ENCODE measurements at regions not wholly inside any gene's neighbourhood (a gene's known extent, or its start where the extent isn't known, plus 50 kb on each side); places are given as distances from the start of the nearest gene placed in this dataset.
"Not testable (repeated sequence)": the region's sequence is repeated elsewhere in the genome, so short reads cannot be mapped to it uniquely, and the experiment has no call there.

DNA sequence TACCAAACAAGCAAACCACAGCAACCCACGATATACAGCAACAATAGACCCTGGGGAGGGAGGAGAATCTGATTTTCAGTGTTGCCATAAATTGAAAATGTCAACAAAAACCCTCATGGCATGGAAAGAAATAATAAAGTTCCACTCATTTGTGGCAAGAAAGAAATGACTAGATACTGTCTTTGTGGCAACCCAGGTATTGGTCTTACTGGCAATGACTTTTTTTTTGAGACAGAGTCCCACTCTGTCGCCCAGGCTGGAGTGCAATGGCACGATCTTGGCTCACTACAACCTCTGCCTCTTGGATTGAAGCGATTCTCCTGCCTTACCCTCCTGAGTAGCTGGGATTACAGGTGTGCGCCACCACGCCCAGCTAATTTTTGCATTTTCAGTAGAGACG is 204.0 kb downstream of the NPIPA7 start:
- 92% methylated on average over 7 of the region's 7 CpGs; no CpG with 5 or more reads in 1 of the 2 experiments for WGBS, 2 experiments (ENCODE audit: extremely low coverage in 1 of 2, insufficient coverage in 1 of 2, insufficient read length in 1 of 2, insufficient replicate concordance in 2 of 2, low coverage in 1 of 2, low lambda C conversion rate in 2 of 2, missing lambda C conversion rate in 1 of 2)
- H3K4me3 ChIP-seq (ENCODE audit: extremely low read depth in 1 of 4, insufficient read depth in 2 of 4, low read depth in 3 of 4, low read length in 4 of 4); H3K56ac ChIP-seq (replicated peaks; ENCODE audit: insufficient read length, low read depth, low read length); H3K79me1 ChIP-seq (ENCODE audit: low read depth, low read length); H3K4me2 ChIP-seq (ENCODE audit: insufficient read depth in 1 of 2, low read depth in 2 of 2, low read length in 2 of 2); H4K5ac ChIP-seq (ENCODE audit: insufficient read length, low read depth, low read length); H4K20me1 ChIP-seq (replicated peaks in 1 of 2; ENCODE audit: control insufficient read depth in 1 of 2, insufficient read depth in 2 of 2, low read length in 2 of 2); H4K8ac ChIP-seq (ENCODE audit: extremely low read depth, insufficient read depth, low read length); H2BK20ac ChIP-seq (ENCODE audit: low read length); H2BK120ac ChIP-seq (replicated peaks; ENCODE audit: low read depth, low read length); H2AK5ac ChIP-seq (ENCODE audit: low read depth, low read length); H2BK5ac ChIP-seq (ENCODE audit: low read depth, low read length); H3K36me3 ChIP-seq (ENCODE audit: control insufficient read depth in 2 of 4, insufficient read depth in 4 of 4, low read length in 3 of 4); H2BK15ac ChIP-seq (ENCODE audit: low read length); H2BK12ac ChIP-seq (ENCODE audit: low read depth, low read length); H3K14ac ChIP-seq (ENCODE audit: insufficient read length); H3K23me2 ChIP-seq (ENCODE audit: low read depth, low read length); CTCF ChIA-PET (ENCODE audit: partially characterized antibody); H2AFZ ChIP-seq (ENCODE audit: low read length); FAIRE-seq; H3K79me2 ChIP-seq (ENCODE audit: control insufficient read depth in 1 of 2, insufficient read depth in 2 of 2, low read length in 2 of 2); H3K4me1 ChIP-seq (replicated peaks in 1 of 4; ENCODE audit: control insufficient read depth in 3 of 4, insufficient read depth in 4 of 4, low read length in 3 of 4); H3K9ac ChIP-seq (replicated peaks in 1 of 4; ENCODE audit: extremely low read depth in 1 of 4, low read depth in 3 of 4, low read length in 3 of 4); H3K27me3 ChIP-seq (replicated peaks in 1 of 4; ENCODE audit: control insufficient read depth in 3 of 4, extremely low read depth in 1 of 4, insufficient read depth in 3 of 4, low read length in 3 of 4); H3K27ac ChIP-seq (ENCODE audit: low read depth, low read length); DNase-seq (ENCODE audit: low read depth in 1 of 2, low spot score in 2 of 2); POLR2A ChIA-PET (ENCODE audit: partially characterized antibody); H3K23ac ChIP-seq (ENCODE audit: insufficient read length); H3K18ac ChIP-seq (ENCODE audit: extremely low read depth, low read length); H3K4ac ChIP-seq (replicated peaks; ENCODE audit: insufficient read length, low read depth, low read length); H4K91ac ChIP-seq (replicated peaks; ENCODE audit: insufficient read length, low read length); H3K9me3 ChIP-seq (ENCODE audit: insufficient read depth in 2 of 2, low read depth in 1 of 2, low read length in 1 of 2): not testable (repeated sequence)

DNA sequence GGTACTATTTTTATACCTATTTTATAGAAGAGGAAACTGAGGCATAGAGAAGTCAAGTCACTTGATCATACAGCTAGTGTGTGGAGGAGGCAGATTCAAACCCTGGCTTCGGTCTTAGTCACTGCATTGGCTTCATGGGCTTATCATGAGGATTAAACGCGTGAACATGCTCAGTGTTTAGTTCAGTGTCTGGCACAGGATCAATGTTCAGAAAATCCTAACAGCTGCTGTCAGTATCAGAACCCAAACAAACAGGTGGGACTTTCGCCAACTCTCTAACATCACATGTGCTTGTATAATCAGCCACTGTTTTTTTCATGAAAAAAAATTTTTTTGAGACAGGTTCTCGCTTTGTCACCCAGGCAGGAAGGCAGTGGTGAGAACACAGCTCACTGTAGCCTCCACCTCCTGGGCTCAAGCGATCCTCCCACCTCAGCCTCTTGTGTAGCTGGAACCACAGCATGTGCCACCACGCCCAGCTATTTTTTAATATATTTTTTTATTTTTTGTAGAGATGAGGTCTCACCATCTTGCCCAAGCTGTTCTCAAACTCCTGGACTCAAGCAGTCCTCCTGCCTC is 207.2 kb downstream of the NPIPA7 start:
- CTCF ChIA-PET (ENCODE audit: partially characterized antibody); H4K20me1 ChIP-seq (replicated peaks in 1 of 2; ENCODE audit: control insufficient read depth in 1 of 2, insufficient read depth in 2 of 2, low read length in 2 of 2); H4K5ac ChIP-seq (ENCODE audit: insufficient read length, low read depth, low read length); H3K14ac ChIP-seq (ENCODE audit: insufficient read length); H3K36me3 ChIP-seq (ENCODE audit: control insufficient read depth in 2 of 4, insufficient read depth in 4 of 4, low read length in 3 of 4); H3K18ac ChIP-seq (ENCODE audit: extremely low read depth, low read length); H2AK5ac ChIP-seq (ENCODE audit: low read depth, low read length); H2BK20ac ChIP-seq (ENCODE audit: low read length); H4K91ac ChIP-seq (replicated peaks; ENCODE audit: insufficient read length, low read length); H3K23me2 ChIP-seq (ENCODE audit: low read depth, low read length); H3K56ac ChIP-seq (replicated peaks; ENCODE audit: insufficient read length, low read depth, low read length); H3K9ac ChIP-seq (replicated peaks in 1 of 4; ENCODE audit: extremely low read depth in 1 of 4, low read depth in 3 of 4, low read length in 3 of 4); H2BK120ac ChIP-seq (replicated peaks; ENCODE audit: low read depth, low read length); H3K23ac ChIP-seq (ENCODE audit: insufficient read length); H3K27ac ChIP-seq (ENCODE audit: low read depth, low read length); FAIRE-seq; H3K9me3 ChIP-seq (ENCODE audit: insufficient read depth in 2 of 2, low read depth in 1 of 2, low read length in 1 of 2); H3K4me3 ChIP-seq (ENCODE audit: extremely low read depth in 1 of 4, insufficient read depth in 2 of 4, low read depth in 3 of 4, low read length in 4 of 4); H3K79me1 ChIP-seq (ENCODE audit: low read depth, low read length); H3K4me2 ChIP-seq (ENCODE audit: insufficient read depth in 1 of 2, low read depth in 2 of 2, low read length in 2 of 2); POLR2A ChIA-PET (ENCODE audit: partially characterized antibody); H3K4me1 ChIP-seq (replicated peaks in 1 of 4; ENCODE audit: control insufficient read depth in 3 of 4, insufficient read depth in 4 of 4, low read length in 3 of 4); H3K27me3 ChIP-seq (replicated peaks in 1 of 4; ENCODE audit: control insufficient read depth in 3 of 4, extremely low read depth in 1 of 4, insufficient read depth in 3 of 4, low read length in 3 of 4); H2BK5ac ChIP-seq (ENCODE audit: low read depth, low read length); DNase-seq (ENCODE audit: low read depth in 1 of 2, low spot score in 2 of 2); H2AFZ ChIP-seq (ENCODE audit: low read length); H3K4ac ChIP-seq (replicated peaks; ENCODE audit: insufficient read length, low read depth, low read length); H4K8ac ChIP-seq (ENCODE audit: extremely low read depth, insufficient read depth, low read length); H3K79me2 ChIP-seq (ENCODE audit: control insufficient read depth in 1 of 2, insufficient read depth in 2 of 2, low read length in 2 of 2); H2BK15ac ChIP-seq (ENCODE audit: low read length); H2BK12ac ChIP-seq (ENCODE audit: low read depth, low read length): not testable (repeated sequence)
- WGBS, 2 experiments (ENCODE audit: extremely low coverage in 1 of 2, insufficient coverage in 1 of 2, insufficient read length in 1 of 2, insufficient replicate concordance in 2 of 2, low coverage in 1 of 2, low lambda C conversion rate in 2 of 2, missing lambda C conversion rate in 1 of 2): 92% methylated on average over 6 of the region's 7 CpGs; no CpG with 5 or more reads in 1 of the 2 experiments

Measured in H1 (cell line).